K562 (cell line): ENCODE measurements at regions not wholly inside any gene's neighbourhood (a gene's known extent, or its start where the extent isn't known, plus 50 kb on each side); places are given as distances from the start of the nearest gene placed in this dataset.

Experiments
- ESRRB ChIP-seq: fragments of 250-450 bp; sonication (Bioruptor Pico); IDR thresholded peaks from 2 replicates; pipeline ENCODE4 v1.5.0; 2020; ENCODE audit warnings: mild to moderate bottlenecking, moderate library complexity, borderline replicate concordance
- KDM1A ChIP-seq, 2 experiments: fragments of 450-650 bp; IDR thresholded peaks; 2 replicates each; pipeline ENCODE4 v1.6.1; 2016; ENCODE audit warnings: mild to moderate bottlenecking in 2 of 2
- MAFG ChIP-seq: fragments of 450-650 bp; conservative IDR thresholded peaks from 2 replicates; pipeline ENCODE4 v1.6.1; 2016; ENCODE audit warnings: missing genetic modification characterization, missing compliant biosample characterization
- MIER1 ChIP-seq: fragments of 450-650 bp; IDR thresholded peaks from 2 replicates; pipeline ENCODE4 v1.6.1; 2016; ENCODE audit warnings: antibody characterized with exemption, mild to moderate bottlenecking, low read depth
- NR1H2 ChIP-seq: sonication (generic); formaldehyde crosslinking; IDR thresholded peaks from 2 replicates; pipeline ENCODE4 v1.4.0; 2020; ENCODE audit warnings: mild to moderate bottlenecking, missing genetic modification reagents
- RCOR1 ChIP-seq, 2 experiments: IDR thresholded peaks; 2 replicates each; pipeline ENCODE4 v1.6.1; 2012; ENCODE audit warnings: low read depth in 2 of 2, low read length in 2 of 2, borderline replicate concordance in 1 of 2, improper control_type of control experiment in 1 of 2
- SREBF1 ChIP-seq: fragments of 150-350 bp; IDR thresholded peaks from 2 replicates; pipeline ENCODE4 v1.6.1; 2014; ENCODE audit warnings: antibody characterized with exemption, low read depth, low read length, borderline replicate concordance
- ZNF232 ChIP-seq: sonication (generic); formaldehyde crosslinking; IDR thresholded peaks from 2 replicates; pipeline ENCODE4 v1.8.0; 2022; ENCODE audit warnings: mild to moderate bottlenecking, missing genetic modification reagents
- TF ChIP-seq, protein P1 (sequence below), 2 experiments: fragments of 450-650 bp; formaldehyde crosslinking in 1 of 2; IDR thresholded peaks; 2 replicates each; pipeline versions ENCODE4 v1.4.0 to v1.6.1; 2014 to 2020; ENCODE audit warnings: mild to moderate bottlenecking in 2 of 2, borderline replicate concordance in 1 of 2, low read depth in 1 of 2
- TF ChIP-seq, protein P2 (sequence below): sonication (generic); formaldehyde crosslinking; IDR thresholded peaks from 2 replicates; pipeline ENCODE4 v1.8.0; 2023; ENCODE audit warnings: mild to moderate bottlenecking, missing genetic modification reagents
- TF ChIP-seq, protein P3 (sequence below): sonication (generic); formaldehyde crosslinking; IDR thresholded peaks from 2 replicates; pipeline ENCODE4 v1.8.1; 2022; ENCODE audit warnings: missing genetic modification reagents
- TF ChIP-seq, protein P4 (sequence below): sonication (generic); formaldehyde crosslinking; IDR thresholded peaks from 2 replicates; pipeline ENCODE4 v1.8.0; 2022; ENCODE audit warnings: mild to moderate bottlenecking, missing genetic modification reagents
- TF ChIP-seq, protein P5 (sequence below), 2 experiments: fragments of 450-650 bp in 1 of 2; sonication (generic) in 1 of 2; formaldehyde crosslinking; conservative IDR thresholded peaks; 2 replicates each; pipeline versions ENCODE4 v1.4.0 to v1.8.1; 2020 to 2022; ENCODE audit warnings: mild to moderate bottlenecking in 1 of 2, missing genetic modification reagents in 1 of 2

DNA sequence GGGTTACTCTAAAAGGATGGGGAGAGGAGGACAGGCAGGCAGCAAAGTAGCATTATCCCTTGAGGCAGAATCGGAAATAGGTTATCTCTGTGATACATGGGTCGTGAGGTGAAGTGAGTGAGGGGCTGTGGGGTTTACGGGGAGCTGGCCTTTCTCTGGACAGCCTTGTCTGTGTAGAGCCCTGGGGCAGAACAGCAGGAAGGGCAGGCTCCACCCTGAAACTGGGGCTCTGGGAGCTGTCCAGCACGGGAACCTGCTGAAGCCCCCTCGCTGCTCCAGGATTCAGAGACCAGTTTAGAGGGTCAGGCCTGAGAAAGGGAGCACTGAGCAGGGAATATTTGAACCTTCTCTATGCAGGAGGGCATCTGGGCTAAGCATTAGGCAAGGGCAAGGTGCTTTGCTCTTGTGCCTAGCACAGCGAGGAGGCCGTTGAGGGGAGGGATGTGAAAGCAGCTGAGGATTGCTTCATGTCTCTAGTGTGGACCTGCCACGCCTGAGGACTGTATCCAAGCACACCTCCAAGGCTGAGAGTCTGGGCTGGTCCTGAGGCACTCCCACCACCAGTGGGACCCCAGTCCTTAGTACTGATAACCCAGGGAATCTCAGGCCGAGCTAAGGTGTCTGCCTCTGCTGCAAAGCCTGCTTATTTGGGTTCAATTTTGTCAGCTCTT lies 55.8 kb downstream of the NAV1 start (continued):
- TF ChIP-seq, protein P1, sequence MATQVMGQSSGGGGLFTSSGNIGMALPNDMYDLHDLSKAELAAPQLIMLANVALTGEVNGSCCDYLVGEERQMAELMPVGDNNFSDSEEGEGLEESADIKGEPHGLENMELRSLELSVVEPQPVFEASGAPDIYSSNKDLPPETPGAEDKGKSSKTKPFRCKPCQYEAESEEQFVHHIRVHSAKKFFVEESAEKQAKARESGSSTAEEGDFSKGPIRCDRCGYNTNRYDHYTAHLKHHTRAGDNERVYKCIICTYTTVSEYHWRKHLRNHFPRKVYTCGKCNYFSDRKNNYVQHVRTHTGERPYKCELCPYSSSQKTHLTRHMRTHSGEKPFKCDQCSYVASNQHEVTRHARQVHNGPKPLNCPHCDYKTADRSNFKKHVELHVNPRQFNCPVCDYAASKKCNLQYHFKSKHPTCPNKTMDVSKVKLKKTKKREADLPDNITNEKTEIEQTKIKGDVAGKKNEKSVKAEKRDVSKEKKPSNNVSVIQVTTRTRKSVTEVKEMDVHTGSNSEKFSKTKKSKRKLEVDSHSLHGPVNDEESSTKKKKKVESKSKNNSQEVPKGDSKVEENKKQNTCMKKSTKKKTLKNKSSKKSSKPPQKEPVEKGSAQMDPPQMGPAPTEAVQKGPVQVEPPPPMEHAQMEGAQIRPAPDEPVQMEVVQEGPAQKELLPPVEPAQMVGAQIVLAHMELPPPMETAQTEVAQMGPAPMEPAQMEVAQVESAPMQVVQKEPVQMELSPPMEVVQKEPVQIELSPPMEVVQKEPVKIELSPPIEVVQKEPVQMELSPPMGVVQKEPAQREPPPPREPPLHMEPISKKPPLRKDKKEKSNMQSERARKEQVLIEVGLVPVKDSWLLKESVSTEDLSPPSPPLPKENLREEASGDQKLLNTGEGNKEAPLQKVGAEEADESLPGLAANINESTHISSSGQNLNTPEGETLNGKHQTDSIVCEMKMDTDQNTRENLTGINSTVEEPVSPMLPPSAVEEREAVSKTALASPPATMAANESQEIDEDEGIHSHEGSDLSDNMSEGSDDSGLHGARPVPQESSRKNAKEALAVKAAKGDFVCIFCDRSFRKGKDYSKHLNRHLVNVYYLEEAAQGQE (IDR thresholded peaks at IDR 0.05; ENCODE audit: borderline replicate concordance), result peak; percentile 100
- TF ChIP-seq, protein P1 (CRISPR knock-in tag; IDR thresholded peaks at IDR 0.05; ENCODE audit: low read depth), result peak; percentile 99
- TF ChIP-seq MIER1 (peak; percentile 98), ZNF232 (CRISPR knock-in tag) (peak; percentile 88), ESRRB (no peak), KDM1A (IDR thresholded peaks at IDR 0.05) (0 out of 4 replicates have a peak, but pooled peaks of 1 of the 2 experiments have one; percentile 13), SREBF1 (no peak), MAFG (tag) (no peak), RCOR1 (IDR thresholded peaks at IDR 0.05; ENCODE audit: borderline replicate concordance in 1 of 2, low read depth in 2 of 2, low read length in 2 of 2) (peak in 1 of 2 experiments; percentile 79; a peak in 2 of 4 replicates), NR1H2 (CRISPR knock-in tag) (no peak)
- TF ChIP-seq, protein P2, sequence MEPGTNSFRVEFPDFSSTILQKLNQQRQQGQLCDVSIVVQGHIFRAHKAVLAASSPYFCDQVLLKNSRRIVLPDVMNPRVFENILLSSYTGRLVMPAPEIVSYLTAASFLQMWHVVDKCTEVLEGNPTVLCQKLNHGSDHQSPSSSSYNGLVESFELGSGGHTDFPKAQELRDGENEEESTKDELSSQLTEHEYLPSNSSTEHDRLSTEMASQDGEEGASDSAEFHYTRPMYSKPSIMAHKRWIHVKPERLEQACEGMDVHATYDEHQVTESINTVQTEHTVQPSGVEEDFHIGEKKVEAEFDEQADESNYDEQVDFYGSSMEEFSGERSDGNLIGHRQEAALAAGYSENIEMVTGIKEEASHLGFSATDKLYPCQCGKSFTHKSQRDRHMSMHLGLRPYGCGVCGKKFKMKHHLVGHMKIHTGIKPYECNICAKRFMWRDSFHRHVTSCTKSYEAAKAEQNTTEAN (CRISPR knock-in tag), result 0 out of 2 replicates have a peak, but pooled peaks have one; percentile 1
- TF ChIP-seq, protein P3, sequence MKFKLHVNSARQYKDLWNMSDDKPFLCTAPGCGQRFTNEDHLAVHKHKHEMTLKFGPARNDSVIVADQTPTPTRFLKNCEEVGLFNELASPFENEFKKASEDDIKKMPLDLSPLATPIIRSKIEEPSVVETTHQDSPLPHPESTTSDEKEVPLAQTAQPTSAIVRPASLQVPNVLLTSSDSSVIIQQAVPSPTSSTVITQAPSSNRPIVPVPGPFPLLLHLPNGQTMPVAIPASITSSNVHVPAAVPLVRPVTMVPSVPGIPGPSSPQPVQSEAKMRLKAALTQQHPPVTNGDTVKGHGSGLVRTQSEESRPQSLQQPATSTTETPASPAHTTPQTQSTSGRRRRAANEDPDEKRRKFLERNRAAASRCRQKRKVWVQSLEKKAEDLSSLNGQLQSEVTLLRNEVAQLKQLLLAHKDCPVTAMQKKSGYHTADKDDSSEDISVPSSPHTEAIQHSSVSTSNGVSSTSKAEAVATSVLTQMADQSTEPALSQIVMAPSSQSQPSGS (CRISPR knock-in tag), result 0 out of 2 replicates have a peak, but pooled peaks have one; percentile 52
- TF ChIP-seq, protein P4, sequence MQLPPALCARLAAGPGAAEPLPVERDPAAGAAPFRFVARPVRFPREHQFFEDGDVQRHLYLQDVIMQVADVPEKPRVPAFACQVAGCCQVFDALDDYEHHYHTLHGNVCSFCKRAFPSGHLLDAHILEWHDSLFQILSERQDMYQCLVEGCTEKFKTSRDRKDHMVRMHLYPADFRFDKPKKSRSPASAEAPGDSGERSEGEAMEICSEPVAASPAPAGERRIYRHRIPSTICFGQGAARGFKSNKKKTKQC, result peak; percentile 96
- TF ChIP-seq, protein P5, sequence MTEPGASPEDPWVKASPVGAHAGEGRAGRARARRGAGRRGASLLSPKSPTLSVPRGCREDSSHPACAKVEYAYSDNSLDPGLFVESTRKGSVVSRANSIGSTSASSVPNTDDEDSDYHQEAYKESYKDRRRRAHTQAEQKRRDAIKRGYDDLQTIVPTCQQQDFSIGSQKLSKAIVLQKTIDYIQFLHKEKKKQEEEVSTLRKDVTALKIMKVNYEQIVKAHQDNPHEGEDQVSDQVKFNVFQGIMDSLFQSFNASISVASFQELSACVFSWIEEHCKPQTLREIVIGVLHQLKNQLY (CRISPR knock-in tag; conservative IDR thresholded peaks at IDR 0.05), result 0 out of 4 replicates have a peak, but pooled peaks of 1 of the 2 experiments have one; percentile 61
